Activated T-helper 2 cell treated with anti-CD3 and anti-CD28 coated beads, Interferon-gamma antibody, Interleukin-2, Interleukin-4, amounts not matched to agents 10 μg/mL and 5 μg/mL and 100 μg/mL, durations not matched to agents 14 hours and 24 hours and 36 hours (primary cell): ENCODE measurements at regions not wholly inside any gene's neighbourhood (a gene's known extent, or its start where the extent isn't known, plus 50 kb on each side); places are given as distances from the start of the nearest gene placed in this dataset.
"Not testable (repeated sequence)": the region's sequence is repeated elsewhere in the genome, so short reads cannot be mapped to it uniquely, and the experiment has no call there.

Experiments used
- DNase-seq: peaks from one replicate; pipeline ENCODE4 v3.0.0; 2021; ENCODE audit warnings: low spot score
- H3K27ac Mint-ChIP-seq: one replicate; pipeline ENCODE4 v1.8.0; 2021; ENCODE audit warnings: mixed read lengths
- H3K27me3 Mint-ChIP-seq: one replicate; pipeline ENCODE4 v1.8.0; 2021; ENCODE audit warnings: low read depth, mixed read lengths
- H3K36me3 Mint-ChIP-seq: one replicate; pipeline ENCODE4 v1.8.0; 2021; ENCODE audit warnings: low read depth, mixed read lengths
- H3K4me1 Mint-ChIP-seq: one replicate; pipeline ENCODE4 v1.8.0; 2021; ENCODE audit warnings: low read depth, mixed read lengths
- H3K4me3 Mint-ChIP-seq: one replicate; pipeline ENCODE4 v1.8.0; 2021; ENCODE audit warnings: low read depth, mild to moderate bottlenecking, moderate library complexity, mixed read lengths
- H3K9me3 Mint-ChIP-seq: one replicate; pipeline ENCODE4 v1.8.0; 2021; ENCODE audit warnings: mixed read lengths
- intact Hi-C: fragments of 100-400 bp; cut with micrococcal nuclease; formaldehyde crosslinking; loops from one replicate; pipeline ENCODE4 v1.15.1; 2023

GRCh38 chr17:22044706-22045246 is 352.5 kb downstream of the KCNJ18 start:
- H3K4me1 Mint-ChIP-seq, intact Hi-C loops, H3K27ac Mint-ChIP-seq, DNase-seq, H3K27me3 Mint-ChIP-seq, H3K4me3 Mint-ChIP-seq, H3K36me3 Mint-ChIP-seq: not testable (repeated sequence)
- H3K9me3 Mint-ChIP-seq = peaks cover 18% of the 10 kb centered on the region

GRCh38 chr17:22047521-22047920 is 355.2 kb downstream of the KCNJ18 start:
- H3K36me3 Mint-ChIP-seq, H3K27ac Mint-ChIP-seq, H3K4me3 Mint-ChIP-seq, intact Hi-C loops, H3K27me3 Mint-ChIP-seq, H3K4me1 Mint-ChIP-seq, DNase-seq: not testable (repeated sequence)
- peaks cover 20% of the 10 kb centered on the region for H3K9me3 Mint-ChIP-seq

GRCh38 chr17:22048226-22048625 is 355.9 kb downstream of the KCNJ18 start:
- H3K36me3 Mint-ChIP-seq, DNase-seq, H3K27me3 Mint-ChIP-seq, intact Hi-C loops, H3K4me3 Mint-ChIP-seq, H3K27ac Mint-ChIP-seq, H3K4me1 Mint-ChIP-seq: not testable (repeated sequence)
- peaks cover 16% of the 10 kb centered on the region for H3K9me3 Mint-ChIP-seq

- not testable (repeated sequence) for H3K27ac Mint-ChIP-seq, H3K4me1 Mint-ChIP-seq
These were observed 358.4 kb downstream of the KCNJ18 start for GRCh38 chr17:22050766-22051165.

GRCh38 chr17:22052715-22053114 is 360.4 kb downstream of the KCNJ18 start:
- H3K9me3 Mint-ChIP-seq, H3K4me1 Mint-ChIP-seq, H3K27me3 Mint-ChIP-seq, H3K27ac Mint-ChIP-seq, intact Hi-C loops, DNase-seq, H3K36me3 Mint-ChIP-seq, H3K4me3 Mint-ChIP-seq: not testable (repeated sequence)

More at GRCh38 chr17:22050766-22051165, 358.4 kb downstream of the KCNJ18 start:
- H3K9me3 Mint-ChIP-seq, intact Hi-C loops, H3K36me3 Mint-ChIP-seq, DNase-seq, H3K27me3 Mint-ChIP-seq, H3K4me3 Mint-ChIP-seq: not testable (repeated sequence)

- intact Hi-C loops, DNase-seq, H3K27me3 Mint-ChIP-seq, H3K36me3 Mint-ChIP-seq, H3K27ac Mint-ChIP-seq, H3K4me3 Mint-ChIP-seq, H3K4me1 Mint-ChIP-seq: not testable (repeated sequence)
- peaks cover 22% of the 10 kb centered on the region for H3K9me3 Mint-ChIP-seq
These were observed 364.2 kb downstream of the KCNJ18 start for GRCh38 chr17:22056566-22056965.

GRCh38 chr17:22075918-22076317 is 383.6 kb downstream of the KCNJ18 start:
- intact Hi-C loops, H3K4me1 Mint-ChIP-seq, H3K27ac Mint-ChIP-seq, H3K27me3 Mint-ChIP-seq, H3K4me3 Mint-ChIP-seq, H3K36me3 Mint-ChIP-seq, DNase-seq: not testable (repeated sequence)
- peaks cover 13% of the 10 kb centered on the region for H3K9me3 Mint-ChIP-seq

- intact Hi-C loops, H3K4me1 Mint-ChIP-seq, DNase-seq, H3K4me3 Mint-ChIP-seq, H3K27ac Mint-ChIP-seq, H3K27me3 Mint-ChIP-seq, H3K36me3 Mint-ChIP-seq: not testable (repeated sequence)
- peaks cover 38% of the 10 kb centered on the region for H3K9me3 Mint-ChIP-seq
These were observed 396.3 kb downstream of the KCNJ18 start for GRCh38 chr17:22088589-22088988.

- Mint-ChIP-seq H3K4me1 (no peaks in the 10 kb centered on the region), H3K9me3 (peaks cover 42% of the 10 kb centered on the region), H3K27ac (no peak overlapping the region), H3K36me3 (peaks cover 3% of the 10 kb centered on the region), H3K27me3 (no peaks in the 10 kb centered on the region), H3K4me3 (no peak overlapping the region)
- intact Hi-C loops = no loop called here
- DNase-seq = no peak
These were observed 398.1 kb downstream of the KCNJ18 start for GRCh38 chr17:22090263-22090935.

- H3K36me3 Mint-ChIP-seq, H3K4me1 Mint-ChIP-seq, intact Hi-C loops, DNase-seq, H3K27me3 Mint-ChIP-seq, H3K4me3 Mint-ChIP-seq, H3K27ac Mint-ChIP-seq: not testable (repeated sequence)
- peaks cover 41% of the 10 kb centered on the region for H3K9me3 Mint-ChIP-seq
These were observed 398.8 kb downstream of the KCNJ18 start for GRCh38 chr17:22091041-22091679.

GRCh38 chr17:22091840-22092239 is 399.5 kb downstream of the KCNJ18 start:
- peaks cover 35% of the 10 kb centered on the region for H3K9me3 Mint-ChIP-seq
- DNase-seq, H3K36me3 Mint-ChIP-seq, H3K4me3 Mint-ChIP-seq, intact Hi-C loops, H3K4me1 Mint-ChIP-seq, H3K27ac Mint-ChIP-seq, H3K27me3 Mint-ChIP-seq: not testable (repeated sequence)

- peaks cover 20% of the 10 kb centered on the region for H3K9me3 Mint-ChIP-seq
- DNase-seq, H3K27me3 Mint-ChIP-seq, intact Hi-C loops, H3K4me1 Mint-ChIP-seq, H3K36me3 Mint-ChIP-seq, H3K4me3 Mint-ChIP-seq, H3K27ac Mint-ChIP-seq: not testable (repeated sequence)
These were observed 403.1 kb downstream of the KCNJ18 start for GRCh38 chr17:22095414-22095813.

- H3K27ac Mint-ChIP-seq, intact Hi-C loops, H3K4me1 Mint-ChIP-seq, H3K4me3 Mint-ChIP-seq, DNase-seq, H3K27me3 Mint-ChIP-seq, H3K36me3 Mint-ChIP-seq: not testable (repeated sequence)
- H3K9me3 Mint-ChIP-seq = peaks cover 14% of the 10 kb centered on the region
These were observed 407.3 kb downstream of the KCNJ18 start for GRCh38 chr17:22099633-22100032.
